ENCODE measurements at regions not wholly inside any gene's neighbourhood (a gene's known extent, or its start where the extent isn't known, plus 50 kb on each side); places are given as distances from the start of the nearest gene placed in this dataset.

GRCh38 chr13:94946039-94946438, 233.7 kb upstream of the SOX21 start:
- TF ChIP-seq, protein P1, sequence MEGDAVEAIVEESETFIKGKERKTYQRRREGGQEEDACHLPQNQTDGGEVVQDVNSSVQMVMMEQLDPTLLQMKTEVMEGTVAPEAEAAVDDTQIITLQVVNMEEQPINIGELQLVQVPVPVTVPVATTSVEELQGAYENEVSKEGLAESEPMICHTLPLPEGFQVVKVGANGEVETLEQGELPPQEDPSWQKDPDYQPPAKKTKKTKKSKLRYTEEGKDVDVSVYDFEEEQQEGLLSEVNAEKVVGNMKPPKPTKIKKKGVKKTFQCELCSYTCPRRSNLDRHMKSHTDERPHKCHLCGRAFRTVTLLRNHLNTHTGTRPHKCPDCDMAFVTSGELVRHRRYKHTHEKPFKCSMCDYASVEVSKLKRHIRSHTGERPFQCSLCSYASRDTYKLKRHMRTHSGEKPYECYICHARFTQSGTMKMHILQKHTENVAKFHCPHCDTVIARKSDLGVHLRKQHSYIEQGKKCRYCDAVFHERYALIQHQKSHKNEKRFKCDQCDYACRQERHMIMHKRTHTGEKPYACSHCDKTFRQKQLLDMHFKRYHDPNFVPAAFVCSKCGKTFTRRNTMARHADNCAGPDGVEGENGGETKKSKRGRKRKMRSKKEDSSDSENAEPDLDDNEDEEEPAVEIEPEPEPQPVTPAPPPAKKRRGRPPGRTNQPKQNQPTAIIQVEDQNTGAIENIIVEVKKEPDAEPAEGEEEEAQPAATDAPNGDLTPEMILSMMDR (IDR thresholded peaks at IDR 0.05; ENCODE audit: unreplicated experiment): no peak
- Mint-ChIP-seq H3K27ac (ENCODE audit: unreplicated experiment) (no peak overlapping the region), H3K4me1 (ENCODE audit: unreplicated experiment) (peaks cover 6% of the 10 kb centered on the region), H3K27me3 (ENCODE audit: unreplicated experiment) (no peaks in the 10 kb centered on the region), H3K4me3 (ENCODE audit: unreplicated experiment) (no peak overlapping the region), H3K9me3 (ENCODE audit: unreplicated experiment) (no peaks in the 10 kb centered on the region), H3K36me3 (ENCODE audit: low read depth, unreplicated experiment) (no peaks in the 10 kb centered on the region)
- DNase-seq (ENCODE audit: low spot score): no peak

- Mint-ChIP-seq H3K4me1 (ENCODE audit: unreplicated experiment) (no peaks in the 10 kb centered on the region), H3K9me3 (ENCODE audit: unreplicated experiment) (no peaks in the 10 kb centered on the region), H3K36me3 (ENCODE audit: low read depth, unreplicated experiment) (no peaks in the 10 kb centered on the region), H3K27me3 (ENCODE audit: unreplicated experiment) (peaks cover 2% of the 10 kb centered on the region), H3K27ac (ENCODE audit: unreplicated experiment) (no peak overlapping the region), H3K4me3 (ENCODE audit: unreplicated experiment) (no peak overlapping the region)
- no peak for DNase-seq (ENCODE audit: low spot score)
- TF ChIP-seq, protein P1 (IDR thresholded peaks at IDR 0.05; ENCODE audit: unreplicated experiment): no peak
Observed at GRCh38 chr13:94938124-94938523, 225.8 kb upstream of the SOX21 start.

- H3K36me3 Mint-ChIP-seq (ENCODE audit: low read depth, unreplicated experiment): no peaks in the 10 kb centered on the region
- no peak for DNase-seq (ENCODE audit: low spot score)
- H3K4me1 Mint-ChIP-seq (ENCODE audit: unreplicated experiment): no peaks in the 10 kb centered on the region
- peaks cover 2% of the 10 kb centered on the region for H3K27me3 Mint-ChIP-seq (ENCODE audit: unreplicated experiment)
- H3K9me3 Mint-ChIP-seq (ENCODE audit: unreplicated experiment): no peaks in the 10 kb centered on the region
- H3K27ac Mint-ChIP-seq (ENCODE audit: unreplicated experiment): no peak overlapping the region
- H3K4me3 Mint-ChIP-seq (ENCODE audit: unreplicated experiment): no peak overlapping the region
- TF ChIP-seq, protein P1 (IDR thresholded peaks at IDR 0.05; ENCODE audit: unreplicated experiment): no peak
Observed at GRCh38 chr13:94936633-94937032, 224.3 kb upstream of the SOX21 start.

- Mint-ChIP-seq H3K36me3 (ENCODE audit: low read depth, unreplicated experiment) (no peaks in the 10 kb centered on the region), H3K4me3 (ENCODE audit: unreplicated experiment) (no peak overlapping the region), H3K27ac (ENCODE audit: unreplicated experiment) (no peak overlapping the region), H3K9me3 (ENCODE audit: unreplicated experiment) (no peaks in the 10 kb centered on the region), H3K27me3 (ENCODE audit: unreplicated experiment) (peaks cover 2% of the 10 kb centered on the region), H3K4me1 (ENCODE audit: unreplicated experiment) (no peaks in the 10 kb centered on the region)
- TF ChIP-seq, protein P1 (IDR thresholded peaks at IDR 0.05; ENCODE audit: unreplicated experiment): no peak
- no peak for DNase-seq (ENCODE audit: low spot score)
Observed at GRCh38 chr13:94933936-94934335, 221.6 kb upstream of the SOX21 start.

DNA sequence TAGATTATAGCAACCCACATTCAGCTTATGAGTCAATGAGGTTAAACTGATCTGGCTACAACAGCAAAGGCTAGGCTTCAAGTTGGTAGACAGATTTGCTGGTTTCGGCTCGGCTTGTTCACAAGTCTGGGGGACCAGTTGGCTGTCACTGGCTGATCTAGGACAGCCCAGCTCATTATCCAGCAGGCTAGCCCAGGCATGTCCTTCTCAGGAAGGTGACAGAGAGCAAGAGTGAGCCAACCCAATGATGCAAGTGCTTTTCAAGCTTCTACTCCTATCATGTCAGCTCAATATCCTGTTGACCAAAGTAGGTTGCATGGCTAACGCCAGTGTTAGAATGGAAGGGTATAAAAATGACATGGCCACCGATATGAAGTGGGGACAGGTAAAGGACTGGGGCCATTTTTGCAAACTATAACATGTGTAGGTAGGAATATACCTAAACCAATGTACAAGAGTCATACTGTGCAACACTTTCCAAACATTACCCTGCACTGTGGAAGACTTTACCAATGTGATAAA, 220.9 kb upstream of the SOX21 start:
- Mint-ChIP-seq H3K4me3 (ENCODE audit: unreplicated experiment) (no peak overlapping the region), H3K4me1 (ENCODE audit: unreplicated experiment) (no peaks in the 10 kb centered on the region), H3K36me3 (ENCODE audit: low read depth, unreplicated experiment) (no peaks in the 10 kb centered on the region), H3K27ac (ENCODE audit: unreplicated experiment) (no peak overlapping the region), H3K27me3 (ENCODE audit: unreplicated experiment) (peaks cover 2% of the 10 kb centered on the region), H3K9me3 (ENCODE audit: unreplicated experiment) (no peaks in the 10 kb centered on the region)
- TF ChIP-seq, protein P1 (IDR thresholded peaks at IDR 0.05; ENCODE audit: unreplicated experiment): no peak
- DNase-seq (ENCODE audit: low spot score): no peak

Data from endothelial cell (in vitro differentiated cells).